GM20000 (cell line): ENCODE measurements at regions not wholly inside any gene's neighbourhood (a gene's known extent, or its start where the extent isn't known, plus 50 kb on each side); places are given as distances from the start of the nearest gene placed in this dataset.
"Not testable (repeated sequence)": the region's sequence is repeated elsewhere in the genome, so short reads cannot be mapped to it uniquely, and the experiment has no call there.

Experiments
- DNase-seq: peaks from one replicate; pipeline ENCODE4 v3.0.0; 2012; ENCODE audit warnings: low spot score
- TF ChIP-seq, protein P1 (sequence below): IDR thresholded peaks from 2 replicates; pipeline ENCODE4 v1.5.1; 2012; ENCODE audit warnings: mild to moderate bottlenecking, control low read depth; ENCODE audit errors: extremely low read depth, missing control alignments

DNA sequence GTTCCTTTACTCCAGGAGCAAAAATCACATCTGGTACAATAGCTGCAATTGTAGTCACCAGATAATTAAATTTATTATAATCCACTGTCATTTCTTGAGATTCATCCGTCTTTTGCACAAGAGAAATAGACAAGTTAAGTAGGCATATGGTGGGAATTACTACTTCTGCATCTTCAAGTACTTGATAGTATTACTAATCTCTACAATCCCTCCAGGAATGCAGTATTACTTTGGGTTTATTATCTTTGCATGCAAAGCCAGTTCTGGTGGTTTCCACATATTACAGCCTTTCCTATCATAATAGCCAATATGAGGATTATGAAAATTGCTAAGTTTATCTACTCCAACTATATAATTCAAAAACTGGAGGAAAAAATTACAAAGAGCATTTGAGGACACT lies 254.1 kb downstream of the IKZF2 start:
- TF ChIP-seq, protein P1, sequence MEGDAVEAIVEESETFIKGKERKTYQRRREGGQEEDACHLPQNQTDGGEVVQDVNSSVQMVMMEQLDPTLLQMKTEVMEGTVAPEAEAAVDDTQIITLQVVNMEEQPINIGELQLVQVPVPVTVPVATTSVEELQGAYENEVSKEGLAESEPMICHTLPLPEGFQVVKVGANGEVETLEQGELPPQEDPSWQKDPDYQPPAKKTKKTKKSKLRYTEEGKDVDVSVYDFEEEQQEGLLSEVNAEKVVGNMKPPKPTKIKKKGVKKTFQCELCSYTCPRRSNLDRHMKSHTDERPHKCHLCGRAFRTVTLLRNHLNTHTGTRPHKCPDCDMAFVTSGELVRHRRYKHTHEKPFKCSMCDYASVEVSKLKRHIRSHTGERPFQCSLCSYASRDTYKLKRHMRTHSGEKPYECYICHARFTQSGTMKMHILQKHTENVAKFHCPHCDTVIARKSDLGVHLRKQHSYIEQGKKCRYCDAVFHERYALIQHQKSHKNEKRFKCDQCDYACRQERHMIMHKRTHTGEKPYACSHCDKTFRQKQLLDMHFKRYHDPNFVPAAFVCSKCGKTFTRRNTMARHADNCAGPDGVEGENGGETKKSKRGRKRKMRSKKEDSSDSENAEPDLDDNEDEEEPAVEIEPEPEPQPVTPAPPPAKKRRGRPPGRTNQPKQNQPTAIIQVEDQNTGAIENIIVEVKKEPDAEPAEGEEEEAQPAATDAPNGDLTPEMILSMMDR, result no peak

GRCh38 chr2:212894026-212894425 lies 257.4 kb downstream of the IKZF2 start:
- DNase-seq, result no peak
- TF ChIP-seq, protein P1, result no peak

More for the DNA sequence above, 254.1 kb downstream of the IKZF2 start:
- no peak for DNase-seq

- TF ChIP-seq, protein P1, result no peak
These were observed 258.2 kb downstream of the IKZF2 start for GRCh38 chr2:212893216-212893615.

DNA sequence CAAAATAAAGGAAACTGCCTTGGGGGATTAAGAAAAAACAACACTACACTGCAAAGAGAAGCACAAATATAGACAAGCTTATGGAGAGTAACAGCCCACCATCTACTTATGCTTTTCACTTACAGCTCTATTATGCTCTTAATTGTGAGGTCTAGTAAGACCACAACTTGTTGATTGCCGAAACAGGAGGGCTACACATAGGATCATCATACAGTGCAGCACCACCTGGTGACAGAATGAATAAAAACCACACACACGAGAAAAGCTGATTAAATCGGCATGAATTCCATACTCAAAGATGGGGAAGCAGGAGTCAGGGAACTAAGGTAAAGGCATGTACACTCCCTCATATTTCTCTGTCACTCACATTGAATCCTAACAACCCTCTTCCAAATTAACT lies 259.2 kb downstream of the IKZF2 start:
- TF ChIP-seq, protein P1, result no peak
- no peak for DNase-seq

More at GRCh38 chr2:212893216-212893615, 258.2 kb downstream of the IKZF2 start:
- DNase-seq, result no peak

- DNase-seq, result no peak
- TF ChIP-seq, protein P1, result no peak
These were observed 259.8 kb downstream of the IKZF2 start for GRCh38 chr2:212891580-212891979.

GRCh38 chr2:212882626-212883025 lies 268.8 kb downstream of the IKZF2 start:
- TF ChIP-seq, protein P1, result no peak

GRCh38 chr2:212876556-212876955 lies 274.9 kb downstream of the IKZF2 start:
- DNase-seq, result not testable (repeated sequence)

More at GRCh38 chr2:212882626-212883025, 268.8 kb downstream of the IKZF2 start:
- no peak for DNase-seq

DNA sequence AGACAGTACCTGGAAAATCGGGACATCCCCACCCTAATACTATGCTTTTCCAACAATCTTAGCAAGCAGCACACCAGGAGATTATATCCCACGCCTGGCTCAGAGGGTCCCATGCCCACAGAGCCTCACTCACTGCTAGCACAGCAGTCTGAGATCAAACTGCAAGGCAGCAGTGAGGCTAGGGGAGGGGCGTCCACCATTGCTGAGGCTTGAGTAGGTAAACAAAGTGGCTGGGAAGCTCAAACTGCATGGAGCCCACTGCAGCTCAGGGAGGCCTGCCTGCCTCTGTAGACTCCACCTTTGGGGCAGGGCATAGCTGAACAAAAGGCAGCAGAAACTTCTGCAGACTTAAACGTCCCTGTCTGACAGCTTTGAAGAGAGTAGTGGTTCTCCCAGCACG lies 275.5 kb downstream of the IKZF2 start:
- DNase-seq, result not testable (repeated sequence)

GRCh38 chr2:212873256-212873655 lies 278.2 kb downstream of the IKZF2 start:
- TF ChIP-seq, protein P1, result no peak
- DNase-seq, result no peak
